ENCODE measurements at regions not wholly inside any gene's neighbourhood (a gene's known extent, or its start where the extent isn't known, plus 50 kb on each side); places are given as distances from the start of the nearest gene placed in this dataset.

GRCh38 chr3:160061525-160061924 is 72.9 kb downstream of the IL12A start:
- FAIRE-seq (no peak), DNase-seq (ENCODE audit: low read depth in 1 of 2, low spot score in 2 of 2) (no peak)
- Histone ChIP-seq H3K79me1 (ENCODE audit: low read depth, low read length) (no peaks in the 10 kb centered on the region; the same call in 1 of the 2 replicates), H4K8ac (ENCODE audit: extremely low read depth, insufficient read depth, low read length) (no peak overlapping the region), H3K4me2 (ENCODE audit: insufficient read depth in 1 of 2, low read depth in 2 of 2, low read length in 2 of 2) (no peak overlapping the region), H3K79me2 (ENCODE audit: control insufficient read depth in 1 of 2, insufficient read depth in 2 of 2, low read length in 2 of 2) (no peaks in the 10 kb centered on the region), H2BK15ac (ENCODE audit: low read length) (no peak overlapping the region), H3K14ac (ENCODE audit: insufficient read length) (no peak overlapping the region), H3K4ac (replicated peaks; ENCODE audit: insufficient read length, low read depth, low read length) (no peak overlapping the region), H4K91ac (replicated peaks; ENCODE audit: insufficient read length, low read length) (no peak overlapping the region), H4K5ac (ENCODE audit: insufficient read length, low read depth, low read length) (no peak overlapping the region), H2AK5ac (ENCODE audit: low read depth, low read length) (no peak overlapping the region), H3K23me2 (ENCODE audit: low read depth, low read length) (no peaks in the 10 kb centered on the region), H3K56ac (replicated peaks; ENCODE audit: insufficient read length, low read depth, low read length) (no peak overlapping the region), H3K4me1 (replicated peaks in 1 of 4; ENCODE audit: control insufficient read depth in 3 of 4, insufficient read depth in 4 of 4, low read length in 3 of 4) (no peaks in the 10 kb centered on the region), H2AFZ (ENCODE audit: low read length) (no peak overlapping the region), H2BK120ac (replicated peaks; ENCODE audit: low read depth, low read length) (no peak overlapping the region), H2BK12ac (ENCODE audit: low read depth, low read length) (no peak overlapping the region), H3K4me3 (ENCODE audit: extremely low read depth in 1 of 4, insufficient read depth in 2 of 4, low read depth in 3 of 4, low read length in 4 of 4) (no peak overlapping the region), H3K9me3 (ENCODE audit: insufficient read depth in 2 of 2, low read depth in 1 of 2, low read length in 1 of 2) (peaks cover 0 to 7% of the 10 kb centered on the region in 2 experiments; a peak in 1 of 4 replicates), H3K23ac (ENCODE audit: insufficient read length) (no peak overlapping the region), H3K27me3 (replicated peaks in 1 of 4; ENCODE audit: control insufficient read depth in 3 of 4, extremely low read depth in 1 of 4, insufficient read depth in 3 of 4, low read length in 3 of 4) (no peaks in the 10 kb centered on the region), H3K18ac (ENCODE audit: extremely low read depth, low read length) (no peak overlapping the region), H2BK5ac (ENCODE audit: low read depth, low read length) (no peak overlapping the region), H3K9ac (replicated peaks in 1 of 4; ENCODE audit: extremely low read depth in 1 of 4, low read depth in 3 of 4, low read length in 3 of 4) (no peak overlapping the region), H3K27ac (ENCODE audit: low read depth, low read length) (no peak overlapping the region), H2BK20ac (ENCODE audit: low read length) (no peak overlapping the region), H4K20me1 (replicated peaks in 1 of 2; ENCODE audit: control insufficient read depth in 1 of 2, insufficient read depth in 2 of 2, low read length in 2 of 2) (no peaks in the 10 kb centered on the region), H3K36me3 (ENCODE audit: control insufficient read depth in 2 of 4, insufficient read depth in 4 of 4, low read length in 3 of 4) (no peaks in the 10 kb centered on the region)
- ChIA-PET POLR2A (ENCODE audit: partially characterized antibody) (no interaction called here), CTCF (ENCODE audit: partially characterized antibody) (interaction anchor here (0.6 to 1.6 kb wide), 5 partner anchors 9 to 1725 kb away, joined by 3 to 6 read pairs (median 4); no protein-coding TSS in a partner anchor)
- TF ChIP-seq, protein P1, sequence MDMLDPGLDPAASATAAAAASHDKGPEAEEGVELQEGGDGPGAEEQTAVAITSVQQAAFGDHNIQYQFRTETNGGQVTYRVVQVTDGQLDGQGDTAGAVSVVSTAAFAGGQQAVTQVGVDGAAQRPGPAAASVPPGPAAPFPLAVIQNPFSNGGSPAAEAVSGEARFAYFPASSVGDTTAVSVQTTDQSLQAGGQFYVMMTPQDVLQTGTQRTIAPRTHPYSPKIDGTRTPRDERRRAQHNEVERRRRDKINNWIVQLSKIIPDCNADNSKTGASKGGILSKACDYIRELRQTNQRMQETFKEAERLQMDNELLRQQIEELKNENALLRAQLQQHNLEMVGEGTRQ (IDR thresholded peaks at IDR 0.05; ENCODE audit: low read length) = no peak
- TF ChIP-seq EP300 (IDR thresholded peaks at IDR 0.05; ENCODE audit: borderline replicate concordance in 1 of 2, low read depth in 2 of 2, low read length in 2 of 2) = no peak
- 92% methylated on average over 11 of the region's 12 CpGs; no CpG with 5 or more reads in 1 of the 2 experiments for WGBS, 2 experiments (ENCODE audit: extremely low coverage in 1 of 2, insufficient coverage in 1 of 2, insufficient read length in 1 of 2, insufficient replicate concordance in 2 of 2, low coverage in 1 of 2, low lambda C conversion rate in 2 of 2, missing lambda C conversion rate in 1 of 2)

Data from H1 (cell line).